Osteoblast (primary cell): ENCODE measurements at regions not wholly inside any gene's neighbourhood (a gene's known extent, or its start where the extent isn't known, plus 50 kb on each side); places are given as distances from the start of the nearest gene placed in this dataset.
"Not testable (repeated sequence)": the region's sequence is repeated elsewhere in the genome, so short reads cannot be mapped to it uniquely, and the experiment has no call there.

ENCODE experiments used
- DNase-seq: peaks from one replicate; pipeline ENCODE4 v3.0.0; 2011; ENCODE audit warnings: low spot score, mixed read lengths; ENCODE audit not compliant: insufficient read length; ENCODE audit errors: missing footprints
- H2AFZ ChIP-seq: 2 replicates; pipeline ENCODE4 v1.6.0; 2011; ENCODE audit warnings: mild to moderate bottlenecking, low read length
- H3K27ac ChIP-seq: 2 replicates; pipeline ENCODE4 v1.5.1; 2011; ENCODE audit warnings: mild to moderate bottlenecking, low read depth, low read length, moderate library complexity
- H3K27me3 ChIP-seq: 2 replicates; pipeline ENCODE4 v1.6.0; 2012; ENCODE audit warnings: mild to moderate bottlenecking, control low read depth, inconsistent platforms, low read length, moderate library complexity; ENCODE audit not compliant: insufficient read depth
- H3K36me3 ChIP-seq: 2 replicates; pipeline ENCODE4 v1.5.1; 2011; ENCODE audit warnings: mild to moderate bottlenecking, low read length, control low read depth, moderate library complexity; ENCODE audit not compliant: insufficient read depth
- H3K4me1 ChIP-seq: 2 replicates; pipeline ENCODE4 v1.5.1; 2011; ENCODE audit warnings: mild to moderate bottlenecking, low read length, control low read depth, moderate library complexity; ENCODE audit not compliant: insufficient read depth
- H3K4me2 ChIP-seq: 2 replicates; pipeline ENCODE4 v1.6.0; 2011; ENCODE audit warnings: mild to moderate bottlenecking, low read length; ENCODE audit not compliant: insufficient read depth
- H3K4me3 ChIP-seq: fragments of 200-600 bp; sonication (generic); 3 replicates; pipeline ENCODE4 v1.5.1; 2012; ENCODE audit warnings: mild to moderate bottlenecking, low read length, inconsistent platforms; ENCODE audit not compliant: insufficient read depth
- H3K79me2 ChIP-seq: 2 replicates; pipeline ENCODE4 v1.6.0; 2012; ENCODE audit warnings: mild to moderate bottlenecking, low read length, control low read depth, inconsistent platforms; ENCODE audit not compliant: insufficient read depth
- H3K9me3 ChIP-seq: 2 replicates; pipeline ENCODE4 v1.5.1; 2011; ENCODE audit warnings: low read depth, low read length, control low read depth
- H4K20me1 ChIP-seq: 2 replicates; pipeline ENCODE4 v1.6.0; 2012; ENCODE audit warnings: mild to moderate bottlenecking, low read length, control low read depth; ENCODE audit not compliant: insufficient read depth
- TF ChIP-seq, protein P1 (sequence below): IDR thresholded peaks from 2 replicates; pipeline ENCODE4 v1.5.1; 2011; ENCODE audit warnings: mild to moderate bottlenecking, low read depth, low read length, moderate library complexity; ENCODE audit errors: extremely low read depth

DNA sequence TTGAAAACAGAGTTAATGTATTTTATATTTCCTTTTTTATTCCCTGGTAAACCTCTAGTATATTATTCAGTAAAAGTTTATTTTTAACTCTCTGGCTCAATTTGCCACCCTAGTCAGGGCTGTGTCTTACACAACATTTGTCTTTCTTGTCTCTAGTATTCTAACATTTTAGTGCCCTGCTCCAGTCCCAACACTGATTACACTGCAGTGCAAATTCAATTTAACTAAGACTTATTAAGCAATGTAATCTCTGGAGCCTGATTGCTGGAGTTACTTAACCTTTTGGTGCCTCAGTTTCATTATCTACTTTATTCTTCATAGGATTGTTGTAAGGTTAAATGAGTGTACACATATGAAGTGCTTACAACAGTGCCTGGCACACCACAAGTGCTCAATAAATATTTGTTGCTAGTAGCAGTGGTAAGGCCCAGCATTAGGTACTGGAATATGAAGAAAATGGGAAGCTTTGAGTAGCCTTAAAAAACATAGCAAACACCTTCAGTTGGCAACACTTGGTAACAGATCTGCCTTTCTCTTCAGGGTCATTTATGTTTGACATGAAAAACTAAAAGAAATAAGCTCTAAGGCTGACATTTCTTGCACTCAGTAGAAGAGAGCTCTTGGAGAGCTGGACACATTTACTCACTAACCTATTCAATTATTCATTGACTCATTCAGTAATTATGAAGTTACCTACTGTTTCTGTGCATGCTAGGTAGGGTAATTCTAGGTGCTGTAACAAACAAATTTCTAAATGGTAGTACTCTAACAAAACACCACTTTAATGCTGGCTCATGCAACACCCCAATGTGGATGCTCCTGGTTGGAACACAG, 364.5 kb upstream of the EPHA3 start:
- Histone ChIP-seq H3K4me2 (no peak overlapping the region), H3K9me3 (no peaks in the 10 kb centered on the region), H4K20me1 (no peaks in the 10 kb centered on the region), H3K27me3 (no peaks in the 10 kb centered on the region), H2AFZ (no peak overlapping the region), H3K27ac (no peak overlapping the region), H3K36me3 (no peaks in the 10 kb centered on the region), H3K4me3 (no peak overlapping the region), H3K79me2 (no peaks in the 10 kb centered on the region), H3K4me1 (peaks cover 4% of the 10 kb centered on the region)
- TF ChIP-seq, protein P1, sequence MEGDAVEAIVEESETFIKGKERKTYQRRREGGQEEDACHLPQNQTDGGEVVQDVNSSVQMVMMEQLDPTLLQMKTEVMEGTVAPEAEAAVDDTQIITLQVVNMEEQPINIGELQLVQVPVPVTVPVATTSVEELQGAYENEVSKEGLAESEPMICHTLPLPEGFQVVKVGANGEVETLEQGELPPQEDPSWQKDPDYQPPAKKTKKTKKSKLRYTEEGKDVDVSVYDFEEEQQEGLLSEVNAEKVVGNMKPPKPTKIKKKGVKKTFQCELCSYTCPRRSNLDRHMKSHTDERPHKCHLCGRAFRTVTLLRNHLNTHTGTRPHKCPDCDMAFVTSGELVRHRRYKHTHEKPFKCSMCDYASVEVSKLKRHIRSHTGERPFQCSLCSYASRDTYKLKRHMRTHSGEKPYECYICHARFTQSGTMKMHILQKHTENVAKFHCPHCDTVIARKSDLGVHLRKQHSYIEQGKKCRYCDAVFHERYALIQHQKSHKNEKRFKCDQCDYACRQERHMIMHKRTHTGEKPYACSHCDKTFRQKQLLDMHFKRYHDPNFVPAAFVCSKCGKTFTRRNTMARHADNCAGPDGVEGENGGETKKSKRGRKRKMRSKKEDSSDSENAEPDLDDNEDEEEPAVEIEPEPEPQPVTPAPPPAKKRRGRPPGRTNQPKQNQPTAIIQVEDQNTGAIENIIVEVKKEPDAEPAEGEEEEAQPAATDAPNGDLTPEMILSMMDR, result no peak
- DNase-seq, result no peak

DNA sequence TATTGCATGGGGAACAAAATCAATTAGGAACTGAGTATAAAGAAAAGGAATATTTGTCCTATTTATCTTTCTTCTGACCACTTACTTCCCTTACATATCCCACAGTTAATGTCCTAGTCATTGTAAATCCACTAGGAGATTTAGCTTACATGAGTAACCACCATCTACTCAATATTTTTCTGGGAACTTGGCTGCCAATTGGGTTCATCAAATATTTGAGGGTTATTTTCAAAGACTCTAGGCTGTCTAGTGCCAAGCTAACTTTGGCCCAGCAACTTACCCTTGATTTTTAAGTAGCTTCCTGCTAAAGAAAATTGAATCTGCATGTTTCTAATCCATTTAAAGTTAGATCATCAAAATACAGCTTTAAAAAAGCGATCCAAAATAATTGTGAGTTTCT, 362.5 kb upstream of the EPHA3 start:
- Histone ChIP-seq H3K4me1 (peaks cover 4% of the 10 kb centered on the region), H3K4me3 (no peak overlapping the region), H3K27me3 (no peaks in the 10 kb centered on the region), H3K4me2 (no peak overlapping the region), H4K20me1 (no peaks in the 10 kb centered on the region), H3K79me2 (no peaks in the 10 kb centered on the region), H3K36me3 (no peaks in the 10 kb centered on the region), H3K27ac (no peak overlapping the region), H2AFZ (no peak overlapping the region), H3K9me3 (no peaks in the 10 kb centered on the region)
- TF ChIP-seq, protein P1, result no peak
- no peak for DNase-seq

GRCh38 chr3:88747145-88747544, 360.3 kb upstream of the EPHA3 start:
- not testable (repeated sequence) for H3K9me3 ChIP-seq, DNase-seq, H3K4me3 ChIP-seq, H3K27ac ChIP-seq, H3K36me3 ChIP-seq, H2AFZ ChIP-seq, H3K4me1 ChIP-seq, H3K4me2 ChIP-seq, H3K27me3 ChIP-seq, H4K20me1 ChIP-seq, H3K79me2 ChIP-seq

GRCh38 chr3:88758676-88759075, 348.7 kb upstream of the EPHA3 start:
- Histone ChIP-seq H3K79me2 (no peaks in the 10 kb centered on the region), H3K9me3 (no peaks in the 10 kb centered on the region), H3K36me3 (no peaks in the 10 kb centered on the region), H3K27ac (no peak overlapping the region), H3K4me2 (no peak overlapping the region), H4K20me1 (no peaks in the 10 kb centered on the region), H3K4me1 (no peaks in the 10 kb centered on the region), H2AFZ (no peak overlapping the region), H3K4me3 (no peak overlapping the region), H3K27me3 (no peaks in the 10 kb centered on the region)
- TF ChIP-seq, protein P1, result no peak
- DNase-seq, result no peak
